ENCODE measurements at regions not wholly inside any gene's neighbourhood (a gene's known extent, or its start where the extent isn't known, plus 50 kb on each side); places are given as distances from the start of the nearest gene placed in this dataset.

DNA sequence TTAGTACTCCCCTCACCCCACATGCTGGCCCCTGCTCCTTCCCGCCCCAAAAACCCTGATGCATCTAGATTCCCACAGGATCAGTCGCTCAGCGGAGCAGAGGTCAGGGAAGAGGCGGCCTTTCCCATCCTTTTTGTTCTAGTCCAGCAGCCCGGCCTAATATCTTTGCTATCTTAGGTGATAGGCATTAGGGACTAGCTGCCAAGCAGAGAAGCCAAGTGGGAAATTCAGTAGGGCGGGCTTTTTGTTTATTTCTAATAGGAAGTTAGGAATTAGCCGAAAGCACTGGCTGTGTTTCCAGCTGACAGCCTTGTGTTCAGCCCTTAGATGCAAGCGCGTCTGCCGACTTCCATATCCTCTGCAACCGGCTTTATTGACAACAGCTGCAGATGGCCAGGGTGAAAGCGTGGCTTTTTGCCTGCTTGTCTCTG, 59.0 kb upstream of the BCAR3 start:
- H3K36me3 ChIP-seq = no peaks in the 10 kb centered on the region
- no peaks in the 10 kb centered on the region for H3K27me3 ChIP-seq
- no peak overlapping the region for H3K4me3 ChIP-seq
- intact Hi-C loops (cut with DNase I) = no loop called here
- WGBS (ENCODE audit: insufficient coverage, low coverage, low lambda C conversion rate, missing lambda C conversion rate) = 65% methylated on average over 12 of the region's 12 CpGs
- no peaks in the 10 kb centered on the region for H3K9me3 ChIP-seq
- H3K4me1 ChIP-seq = no peaks in the 10 kb centered on the region
- ATAC-seq = peak in 1 of 4 donors; percentile 41
- no peak overlapping the region for H3K27ac ChIP-seq
- DNase-seq = no peak
- no peak for TF ChIP-seq CTCF (IDR thresholded peaks at IDR 0.05)

DNA sequence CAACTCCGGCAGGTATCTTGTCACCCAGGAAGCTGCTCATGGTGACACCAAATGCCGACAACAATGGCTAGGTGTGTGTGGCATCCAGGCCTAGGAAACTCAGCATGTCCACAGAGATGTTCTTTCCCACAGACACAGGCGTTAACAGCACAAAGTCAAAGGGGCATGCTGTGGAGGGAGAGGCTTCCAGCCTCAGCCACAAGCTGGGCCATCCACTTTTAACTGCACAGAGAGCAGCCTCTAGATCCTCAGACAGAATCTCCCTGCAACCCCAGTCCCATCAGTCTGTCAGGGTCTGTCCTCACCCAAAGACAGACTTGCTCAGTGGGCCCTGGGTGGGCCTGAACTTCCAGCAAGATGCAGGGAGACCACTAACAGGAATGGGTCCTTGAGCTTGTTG, 58.5 kb upstream of the BCAR3 start:
- H3K27me3 ChIP-seq = no peaks in the 10 kb centered on the region
- intact Hi-C loops (cut with DNase I) = no loop called here
- no peak overlapping the region for H3K4me3 ChIP-seq
- TF ChIP-seq CTCF (IDR thresholded peaks at IDR 0.05) (no peak), POLR2A (IDR thresholded peaks at IDR 0.05) (no peak)
- no peak overlapping the region for H3K27ac ChIP-seq
- peak in 1 of 4 donors; percentile 10 for ATAC-seq
- WGBS (ENCODE audit: insufficient coverage, low coverage, low lambda C conversion rate, missing lambda C conversion rate) = 70% methylated on average over 3 of the region's 3 CpGs
- H3K36me3 ChIP-seq = no peaks in the 10 kb centered on the region
- H3K9me3 ChIP-seq = no peaks in the 10 kb centered on the region
- DNase-seq = no peak
- H3K4me1 ChIP-seq = no peaks in the 10 kb centered on the region

DNA sequence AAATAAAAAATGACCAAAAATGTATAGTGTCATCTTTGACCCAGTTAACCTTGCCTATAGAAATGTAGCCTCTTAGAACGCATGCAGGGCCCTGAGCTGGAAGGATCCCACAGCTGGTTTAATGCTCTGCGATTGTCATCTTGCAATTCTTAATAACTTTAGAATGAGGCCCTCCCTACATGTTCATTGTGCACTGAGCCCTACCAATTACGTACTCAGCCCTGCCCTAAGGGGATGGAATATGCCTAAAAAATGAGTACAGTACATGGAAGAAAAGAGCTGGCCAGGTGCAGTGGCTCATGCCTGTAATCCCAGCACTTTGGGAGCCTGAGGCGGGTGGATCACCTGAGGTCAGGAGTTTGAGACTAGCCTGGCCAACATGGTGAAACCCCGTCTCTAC, 57.8 kb upstream of the BCAR3 start:
- no peaks in the 10 kb centered on the region for H3K36me3 ChIP-seq
- intact Hi-C loops (cut with DNase I) = no loop called here
- DNase-seq (no peak), ATAC-seq (no peak)
- TF ChIP-seq CTCF (IDR thresholded peaks at IDR 0.05) (no peak), POLR2A (IDR thresholded peaks at IDR 0.05) (no peak)
- no peak overlapping the region for H3K4me3 ChIP-seq
- H3K27ac ChIP-seq = no peak overlapping the region
- 91% methylated on average over 5 of the region's 5 CpGs for WGBS (ENCODE audit: insufficient coverage, low coverage, low lambda C conversion rate, missing lambda C conversion rate)
- H3K4me1 ChIP-seq = no peaks in the 10 kb centered on the region
- H3K27me3 ChIP-seq = no peaks in the 10 kb centered on the region
- no peaks in the 10 kb centered on the region for H3K9me3 ChIP-seq

- H3K4me3 ChIP-seq = no peak overlapping the region
- no peaks in the 10 kb centered on the region for H3K27me3 ChIP-seq
- no peak overlapping the region for H3K27ac ChIP-seq
- no peak for ATAC-seq
- intact Hi-C loops (cut with DNase I) = no loop called here
- no peak for DNase-seq
- no peaks in the 10 kb centered on the region for H3K9me3 ChIP-seq
- TF ChIP-seq CTCF (IDR thresholded peaks at IDR 0.05) (no peak), POLR2A (IDR thresholded peaks at IDR 0.05) (no peak)
- H3K4me1 ChIP-seq = no peaks in the 10 kb centered on the region
- no peaks in the 10 kb centered on the region for H3K36me3 ChIP-seq
- WGBS (ENCODE audit: insufficient coverage, low coverage, low lambda C conversion rate, missing lambda C conversion rate) = 81% methylated on average over 3 of the region's 5 CpGs
Measured at GRCh38 chr1:93738926-93739325, 57.3 kb upstream of the BCAR3 start.

DNA sequence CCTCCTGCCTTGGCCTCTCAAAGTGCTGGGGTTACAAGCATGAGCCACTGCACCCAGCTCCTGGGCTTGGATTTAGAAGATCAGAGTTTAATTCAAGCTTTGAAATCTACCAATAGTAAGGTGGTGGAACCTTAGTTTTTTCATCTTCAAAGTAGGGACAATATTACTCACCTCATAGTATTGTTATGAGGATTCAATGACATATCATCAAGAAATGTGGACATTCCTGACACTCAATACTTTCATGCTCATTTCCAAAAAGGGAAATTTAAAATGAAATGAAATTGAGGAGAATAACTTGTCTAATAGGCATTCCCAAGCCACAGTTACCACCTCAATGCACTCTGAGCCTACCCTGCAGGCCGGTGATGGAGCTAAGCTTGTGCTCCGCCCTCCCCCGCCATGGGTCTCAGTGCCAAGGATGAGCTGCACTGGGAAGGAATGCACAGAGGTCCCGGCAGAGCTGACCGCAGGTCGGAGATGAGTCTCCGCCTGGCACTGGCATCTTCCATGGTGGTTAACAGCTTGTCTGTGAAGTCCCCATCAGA, 56.5 kb upstream of the BCAR3 start:
- WGBS (ENCODE audit: insufficient coverage, low coverage, low lambda C conversion rate, missing lambda C conversion rate) = 60% methylated on average over 1 of the region's 7 CpGs
- Histone ChIP-seq H3K27ac (no peak overlapping the region), H3K4me3 (no peak overlapping the region), H3K4me1 (no peaks in the 10 kb centered on the region), H3K36me3 (no peaks in the 10 kb centered on the region), H3K27me3 (no peaks in the 10 kb centered on the region), H3K9me3 (no peaks in the 10 kb centered on the region)
- intact Hi-C loops (cut with DNase I) = no loop called here
- ATAC-seq (no peak), DNase-seq (no peak)
- no peak for TF ChIP-seq POLR2A (IDR thresholded peaks at IDR 0.05)
- TF ChIP-seq CTCF (IDR thresholded peaks at IDR 0.05) = no peak

All from right lobe of liver (tissue), 6 donors.